ENCODE measurements at regions not wholly inside any gene's neighbourhood (a gene's known extent, or its start where the extent isn't known, plus 50 kb on each side); places are given as distances from the start of the nearest gene placed in this dataset.

DNA sequence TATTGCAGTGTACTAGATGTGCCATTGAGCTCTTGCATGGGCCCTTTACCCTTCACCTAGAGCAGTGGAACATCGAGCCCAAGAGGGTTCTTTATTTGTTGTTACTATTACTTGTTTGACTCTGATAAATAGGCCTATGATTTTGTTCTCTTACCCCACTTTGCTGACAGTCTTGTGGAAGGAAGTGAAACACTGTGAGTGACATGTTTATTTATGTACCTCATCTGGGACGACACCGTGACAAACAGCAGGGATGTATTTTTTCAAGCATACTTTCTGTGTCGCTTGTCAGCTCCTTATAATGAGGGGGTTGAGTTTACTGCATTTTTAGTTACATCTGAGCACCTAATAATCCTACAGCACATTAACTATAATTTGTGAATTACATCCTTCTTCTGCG is 1010.3 kb upstream of the TENM4 start:
- peaks cover 10% of the 10 kb centered on the region for H3K4me1 Mint-ChIP-seq
- DNase-seq: no peak
- H3K27ac Mint-ChIP-seq: no peak overlapping the region
- no peaks in the 10 kb centered on the region for H3K36me3 Mint-ChIP-seq (ENCODE audit: low read depth)
- H3K9me3 Mint-ChIP-seq: no peaks in the 10 kb centered on the region
- H3K4me3 Mint-ChIP-seq: no peak overlapping the region
- TF ChIP-seq, protein P1, sequence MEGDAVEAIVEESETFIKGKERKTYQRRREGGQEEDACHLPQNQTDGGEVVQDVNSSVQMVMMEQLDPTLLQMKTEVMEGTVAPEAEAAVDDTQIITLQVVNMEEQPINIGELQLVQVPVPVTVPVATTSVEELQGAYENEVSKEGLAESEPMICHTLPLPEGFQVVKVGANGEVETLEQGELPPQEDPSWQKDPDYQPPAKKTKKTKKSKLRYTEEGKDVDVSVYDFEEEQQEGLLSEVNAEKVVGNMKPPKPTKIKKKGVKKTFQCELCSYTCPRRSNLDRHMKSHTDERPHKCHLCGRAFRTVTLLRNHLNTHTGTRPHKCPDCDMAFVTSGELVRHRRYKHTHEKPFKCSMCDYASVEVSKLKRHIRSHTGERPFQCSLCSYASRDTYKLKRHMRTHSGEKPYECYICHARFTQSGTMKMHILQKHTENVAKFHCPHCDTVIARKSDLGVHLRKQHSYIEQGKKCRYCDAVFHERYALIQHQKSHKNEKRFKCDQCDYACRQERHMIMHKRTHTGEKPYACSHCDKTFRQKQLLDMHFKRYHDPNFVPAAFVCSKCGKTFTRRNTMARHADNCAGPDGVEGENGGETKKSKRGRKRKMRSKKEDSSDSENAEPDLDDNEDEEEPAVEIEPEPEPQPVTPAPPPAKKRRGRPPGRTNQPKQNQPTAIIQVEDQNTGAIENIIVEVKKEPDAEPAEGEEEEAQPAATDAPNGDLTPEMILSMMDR (IDR thresholded peaks at IDR 0.05): no peak
- no peaks in the 10 kb centered on the region for H3K27me3 Mint-ChIP-seq (ENCODE audit: low read depth, poor library complexity)

DNA sequence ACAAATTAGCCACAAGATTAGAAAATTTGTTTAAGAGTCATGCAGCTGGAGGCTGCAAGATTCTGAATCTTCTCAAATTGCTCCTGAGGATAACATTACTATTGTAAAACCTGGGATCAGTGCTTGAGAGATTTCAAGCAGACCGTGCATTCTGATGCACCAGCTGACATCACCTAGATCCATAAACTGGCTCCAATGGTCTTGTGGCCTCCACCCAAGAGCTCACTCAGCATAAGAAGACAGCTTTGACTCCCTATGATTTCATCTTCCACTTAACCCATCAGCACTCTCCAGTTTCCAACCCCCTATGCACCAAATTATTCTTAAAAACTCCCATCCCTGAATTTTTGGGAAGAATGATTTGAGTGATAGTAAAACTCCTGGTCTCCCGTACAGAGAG is 1007.9 kb upstream of the TENM4 start:
- no peak for DNase-seq
- Mint-ChIP-seq H3K27ac (no peak overlapping the region), H3K27me3 (ENCODE audit: low read depth, poor library complexity) (no peaks in the 10 kb centered on the region), H3K4me1 (peaks cover 10% of the 10 kb centered on the region), H3K9me3 (no peaks in the 10 kb centered on the region), H3K36me3 (ENCODE audit: low read depth) (no peaks in the 10 kb centered on the region), H3K4me3 (no peak overlapping the region)
- TF ChIP-seq, protein P1 (IDR thresholded peaks at IDR 0.05): no peak

DNA sequence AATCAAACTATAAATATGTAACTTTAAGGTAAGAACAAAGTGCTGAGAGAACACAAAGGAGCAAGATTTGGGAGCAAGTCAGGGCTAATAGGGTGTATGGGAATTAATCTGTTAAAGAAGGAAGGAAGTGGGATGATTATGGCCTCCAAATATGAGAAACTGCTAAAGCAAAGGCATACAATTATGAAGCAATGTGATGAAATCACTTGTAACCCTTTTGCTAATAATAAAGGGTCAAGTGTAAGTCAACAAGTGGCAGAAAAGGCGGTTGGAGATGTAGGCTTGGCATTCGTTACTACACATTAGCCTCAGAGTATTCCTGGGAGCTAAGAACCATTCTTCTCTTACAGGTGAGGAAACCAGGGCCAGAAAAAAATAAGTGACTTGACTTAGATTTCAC is 1002.3 kb upstream of the TENM4 start:
- DNase-seq: no peak
- no peak overlapping the region for H3K4me3 Mint-ChIP-seq
- no peaks in the 10 kb centered on the region for H3K4me1 Mint-ChIP-seq
- TF ChIP-seq, protein P1 (IDR thresholded peaks at IDR 0.05): no peak
- no peaks in the 10 kb centered on the region for H3K36me3 Mint-ChIP-seq (ENCODE audit: low read depth)
- no peaks in the 10 kb centered on the region for H3K9me3 Mint-ChIP-seq
- peaks cover 8% of the 10 kb centered on the region for H3K27me3 Mint-ChIP-seq (ENCODE audit: low read depth, poor library complexity)
- no peak overlapping the region for H3K27ac Mint-ChIP-seq

DNA sequence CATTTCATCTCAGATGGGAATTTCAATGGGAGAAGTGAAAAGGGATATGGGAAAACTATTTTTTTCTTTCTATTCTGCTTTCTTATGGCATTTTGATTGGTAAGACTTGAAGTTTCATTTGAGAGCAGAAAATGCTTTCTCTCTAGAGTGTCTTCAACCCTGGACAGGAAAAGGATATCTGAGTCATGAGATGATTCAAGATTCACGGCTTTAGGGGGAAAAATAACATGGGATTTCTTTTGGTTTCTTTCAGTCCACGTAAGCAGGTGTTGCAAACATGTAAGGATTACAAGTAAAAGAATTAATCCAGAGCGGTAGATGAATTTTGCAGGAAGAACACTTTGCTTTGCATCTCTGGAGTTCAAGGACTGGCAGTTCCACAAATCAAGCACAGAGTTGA is 1001.0 kb upstream of the TENM4 start:
- no peaks in the 10 kb centered on the region for H3K9me3 Mint-ChIP-seq
- H3K27me3 Mint-ChIP-seq (ENCODE audit: low read depth, poor library complexity): peaks cover 8% of the 10 kb centered on the region
- no peaks in the 10 kb centered on the region for H3K4me1 Mint-ChIP-seq

DNA sequence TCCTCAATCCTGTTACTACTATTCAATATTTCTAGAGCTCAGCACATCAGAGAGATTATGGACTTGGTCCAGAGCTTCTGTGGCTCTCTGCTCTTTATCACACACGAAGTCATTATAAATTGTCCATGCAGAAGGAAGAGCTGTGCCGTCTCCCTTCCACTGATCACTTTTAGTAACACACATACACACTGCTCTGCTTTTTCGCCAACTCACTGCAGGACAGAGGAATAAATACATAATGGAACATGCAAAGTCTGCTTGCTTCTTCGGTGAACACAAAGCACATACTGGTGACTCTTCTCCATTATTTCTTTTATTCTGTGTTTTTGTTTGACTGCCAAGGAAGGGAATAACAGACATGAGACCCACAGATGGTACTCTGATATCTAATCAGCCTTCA is 1000.0 kb upstream of the TENM4 start:
- Mint-ChIP-seq H3K36me3 (ENCODE audit: low read depth) (no peaks in the 10 kb centered on the region), H3K27ac (no peak overlapping the region), H3K4me1 (no peaks in the 10 kb centered on the region), H3K27me3 (ENCODE audit: low read depth, poor library complexity) (peaks cover 8% of the 10 kb centered on the region), H3K9me3 (no peaks in the 10 kb centered on the region), H3K4me3 (no peak overlapping the region)
- DNase-seq: no peak
- TF ChIP-seq, protein P1 (IDR thresholded peaks at IDR 0.05): no peak

More for the DNA sequence above, 1001.0 kb upstream of the TENM4 start:
- DNase-seq: no peak
- TF ChIP-seq, protein P1 (IDR thresholded peaks at IDR 0.05): no peak
- Mint-ChIP-seq H3K27ac (no peak overlapping the region), H3K36me3 (ENCODE audit: low read depth) (no peaks in the 10 kb centered on the region), H3K4me3 (no peak overlapping the region)

DNA sequence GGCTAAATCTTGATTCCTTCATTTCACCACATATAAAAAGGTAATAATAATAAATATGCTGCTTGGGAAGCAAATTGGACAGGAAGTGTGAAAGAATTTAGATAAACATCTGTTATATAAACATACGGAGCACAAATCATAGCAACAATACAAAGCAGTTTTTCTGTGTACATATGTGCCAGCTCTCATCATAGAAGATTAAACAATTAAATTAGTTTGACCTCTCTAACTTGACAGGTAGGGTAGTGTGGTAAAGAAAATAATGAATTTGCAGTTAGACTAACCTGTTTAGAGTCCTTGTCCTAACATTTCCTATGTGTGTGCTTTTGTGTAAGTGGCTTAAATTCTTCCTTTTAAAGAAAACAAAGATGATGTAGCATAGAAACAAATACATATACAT is 995.7 kb upstream of the TENM4 start:
- Mint-ChIP-seq H3K27ac (no peak overlapping the region), H3K4me1 (no peaks in the 10 kb centered on the region), H3K27me3 (ENCODE audit: low read depth, poor library complexity) (peaks cover 13% of the 10 kb centered on the region), H3K36me3 (ENCODE audit: low read depth) (no peaks in the 10 kb centered on the region), H3K9me3 (no peaks in the 10 kb centered on the region), H3K4me3 (no peak overlapping the region)
- TF ChIP-seq, protein P1 (IDR thresholded peaks at IDR 0.05): no peak
- DNase-seq: no peak

All from nephron progenitor cell (in vitro differentiated cells).